WTC11 (cell line): ENCODE measurements at regions not wholly inside any gene's neighbourhood (a gene's known extent, or its start where the extent isn't known, plus 50 kb on each side); places are given as distances from the start of the nearest gene placed in this dataset.

Source experiments
- FOXJ3 ChIP-seq: sonication (generic); formaldehyde crosslinking; IDR thresholded peaks from 2 replicates; pipeline ENCODE4 v1.9.0; 2021; ENCODE audit warnings: missing genetic modification reagents, mild to moderate bottlenecking, borderline replicate concordance
- IRF2 ChIP-seq: sonication (generic); formaldehyde crosslinking; IDR thresholded peaks from 2 replicates; pipeline ENCODE4 v1.8.0; 2022; ENCODE audit warnings: low read depth, missing genetic modification reagents, borderline replicate concordance
- MYBL2 ChIP-seq: sonication (generic); formaldehyde crosslinking; IDR thresholded peaks from 2 replicates; pipeline ENCODE4 v1.8.1; 2023; ENCODE audit warnings: mild to moderate bottlenecking, moderate library complexity, missing genetic modification reagents
- NR2C2 ChIP-seq: sonication (generic); formaldehyde crosslinking; IDR thresholded peaks from 2 replicates; pipeline ENCODE4 v1.8.0; 2022; ENCODE audit warnings: mild to moderate bottlenecking, missing genetic modification reagents
- NR3C1 ChIP-seq: sonication (generic); formaldehyde crosslinking; conservative IDR thresholded peaks from 2 replicates; pipeline ENCODE4 v1.8.1; 2023; ENCODE audit warnings: low read depth, mild to moderate bottlenecking, missing genetic modification reagents
- PRRX2 ChIP-seq: fragments of 250-450 bp; sonication (Bioruptor Pico); IDR thresholded peaks from 2 replicates; pipeline ENCODE4 v1.8.0; 2021; ENCODE audit warnings: mild to moderate bottlenecking
- ZNF121 ChIP-seq: sonication (generic); formaldehyde crosslinking; IDR thresholded peaks from 2 replicates; pipeline ENCODE4 v1.8.0; 2023; ENCODE audit warnings: missing genetic modification reagents
- ZNF138 ChIP-seq: sonication (generic); formaldehyde crosslinking; conservative IDR thresholded peaks from 2 replicates; pipeline ENCODE4 v1.8.1; 2022; ENCODE audit warnings: mild to moderate bottlenecking, moderate library complexity, missing genetic modification reagents
- ZNF423 ChIP-seq: fragments of 250-450 bp; sonication (Bioruptor Pico); IDR thresholded peaks from 2 replicates; pipeline ENCODE4 v2.1.2; 2022; ENCODE audit warnings: mild to moderate bottlenecking, moderate library complexity
- TF ChIP-seq, protein P1 (sequence below): fragments of 200-600 bp; IDR thresholded peaks from 2 replicates; pipeline ENCODE4 v1.8.0; 2022; ENCODE audit warnings: antibody characterized with exemption
- TF ChIP-seq, protein P2 (sequence below): sonication (generic); formaldehyde crosslinking; IDR thresholded peaks from 2 replicates; pipeline ENCODE4 v1.8.0; 2023; ENCODE audit warnings: missing genetic modification reagents
- TF ChIP-seq, protein P3 (sequence below): sonication (generic); formaldehyde crosslinking; IDR thresholded peaks from 2 replicates; pipeline ENCODE4 v1.8.1; 2023; ENCODE audit warnings: mild to moderate bottlenecking, missing genetic modification reagents
- TF ChIP-seq, protein P4 (sequence below): sonication (generic); formaldehyde crosslinking; IDR thresholded peaks from 2 replicates; pipeline ENCODE4 v1.8.0; 2022; ENCODE audit warnings: mild to moderate bottlenecking, missing genetic modification reagents
- TF ChIP-seq, protein P5 (sequence below): sonication (generic); formaldehyde crosslinking; IDR thresholded peaks from 2 replicates; pipeline ENCODE4 v1.8.1; 2023; ENCODE audit warnings: mild to moderate bottlenecking, missing genetic modification reagents, moderate library complexity

DNA sequence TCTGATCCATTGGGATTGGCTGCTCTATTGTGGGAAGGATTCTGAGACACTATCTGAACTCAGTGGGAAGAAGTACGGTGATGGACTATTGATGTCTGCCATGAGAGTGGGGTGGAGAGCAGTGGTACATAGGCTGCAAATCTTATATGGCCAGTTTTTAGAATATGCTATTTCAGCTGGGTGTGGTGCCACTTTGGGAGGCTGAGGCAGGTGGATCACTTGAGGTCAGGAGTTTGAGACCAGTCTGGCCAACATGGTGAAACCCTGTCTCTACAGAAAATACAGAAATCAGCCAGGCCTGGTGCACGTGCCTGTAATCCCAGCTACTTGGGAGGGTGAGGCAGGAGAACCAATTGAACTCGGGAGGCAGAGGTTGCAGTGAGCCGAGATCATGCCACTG is 505.9 kb downstream of the MED13L start:
- TF ChIP-seq, protein P1, sequence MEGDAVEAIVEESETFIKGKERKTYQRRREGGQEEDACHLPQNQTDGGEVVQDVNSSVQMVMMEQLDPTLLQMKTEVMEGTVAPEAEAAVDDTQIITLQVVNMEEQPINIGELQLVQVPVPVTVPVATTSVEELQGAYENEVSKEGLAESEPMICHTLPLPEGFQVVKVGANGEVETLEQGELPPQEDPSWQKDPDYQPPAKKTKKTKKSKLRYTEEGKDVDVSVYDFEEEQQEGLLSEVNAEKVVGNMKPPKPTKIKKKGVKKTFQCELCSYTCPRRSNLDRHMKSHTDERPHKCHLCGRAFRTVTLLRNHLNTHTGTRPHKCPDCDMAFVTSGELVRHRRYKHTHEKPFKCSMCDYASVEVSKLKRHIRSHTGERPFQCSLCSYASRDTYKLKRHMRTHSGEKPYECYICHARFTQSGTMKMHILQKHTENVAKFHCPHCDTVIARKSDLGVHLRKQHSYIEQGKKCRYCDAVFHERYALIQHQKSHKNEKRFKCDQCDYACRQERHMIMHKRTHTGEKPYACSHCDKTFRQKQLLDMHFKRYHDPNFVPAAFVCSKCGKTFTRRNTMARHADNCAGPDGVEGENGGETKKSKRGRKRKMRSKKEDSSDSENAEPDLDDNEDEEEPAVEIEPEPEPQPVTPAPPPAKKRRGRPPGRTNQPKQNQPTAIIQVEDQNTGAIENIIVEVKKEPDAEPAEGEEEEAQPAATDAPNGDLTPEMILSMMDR: no peak
- TF ChIP-seq FOXJ3 (CRISPR knock-in tag) (no peak), ZNF423 (CRISPR knock-in tag) (no peak), ZNF138 (CRISPR knock-in tag) (no peak), PRRX2 (CRISPR knock-in tag) (no peak), MYBL2 (CRISPR knock-in tag) (no peak), IRF2 (CRISPR knock-in tag) (no peak), NR2C2 (no peak), ZNF121 (CRISPR knock-in tag) (no peak), NR3C1 (CRISPR knock-in tag) (no peak)
- TF ChIP-seq, protein P2, sequence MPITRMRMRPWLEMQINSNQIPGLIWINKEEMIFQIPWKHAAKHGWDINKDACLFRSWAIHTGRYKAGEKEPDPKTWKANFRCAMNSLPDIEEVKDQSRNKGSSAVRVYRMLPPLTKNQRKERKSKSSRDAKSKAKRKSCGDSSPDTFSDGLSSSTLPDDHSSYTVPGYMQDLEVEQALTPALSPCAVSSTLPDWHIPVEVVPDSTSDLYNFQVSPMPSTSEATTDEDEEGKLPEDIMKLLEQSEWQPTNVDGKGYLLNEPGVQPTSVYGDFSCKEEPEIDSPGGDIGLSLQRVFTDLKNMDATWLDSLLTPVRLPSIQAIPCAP (CRISPR knock-in tag): no peak
- TF ChIP-seq, protein P3, sequence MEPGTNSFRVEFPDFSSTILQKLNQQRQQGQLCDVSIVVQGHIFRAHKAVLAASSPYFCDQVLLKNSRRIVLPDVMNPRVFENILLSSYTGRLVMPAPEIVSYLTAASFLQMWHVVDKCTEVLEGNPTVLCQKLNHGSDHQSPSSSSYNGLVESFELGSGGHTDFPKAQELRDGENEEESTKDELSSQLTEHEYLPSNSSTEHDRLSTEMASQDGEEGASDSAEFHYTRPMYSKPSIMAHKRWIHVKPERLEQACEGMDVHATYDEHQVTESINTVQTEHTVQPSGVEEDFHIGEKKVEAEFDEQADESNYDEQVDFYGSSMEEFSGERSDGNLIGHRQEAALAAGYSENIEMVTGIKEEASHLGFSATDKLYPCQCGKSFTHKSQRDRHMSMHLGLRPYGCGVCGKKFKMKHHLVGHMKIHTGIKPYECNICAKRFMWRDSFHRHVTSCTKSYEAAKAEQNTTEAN: no peak
- TF ChIP-seq, protein P4, sequence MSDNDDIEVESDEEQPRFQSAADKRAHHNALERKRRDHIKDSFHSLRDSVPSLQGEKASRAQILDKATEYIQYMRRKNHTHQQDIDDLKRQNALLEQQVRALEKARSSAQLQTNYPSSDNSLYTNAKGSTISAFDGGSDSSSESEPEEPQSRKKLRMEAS (CRISPR knock-in tag): no peak
- TF ChIP-seq, protein P5, sequence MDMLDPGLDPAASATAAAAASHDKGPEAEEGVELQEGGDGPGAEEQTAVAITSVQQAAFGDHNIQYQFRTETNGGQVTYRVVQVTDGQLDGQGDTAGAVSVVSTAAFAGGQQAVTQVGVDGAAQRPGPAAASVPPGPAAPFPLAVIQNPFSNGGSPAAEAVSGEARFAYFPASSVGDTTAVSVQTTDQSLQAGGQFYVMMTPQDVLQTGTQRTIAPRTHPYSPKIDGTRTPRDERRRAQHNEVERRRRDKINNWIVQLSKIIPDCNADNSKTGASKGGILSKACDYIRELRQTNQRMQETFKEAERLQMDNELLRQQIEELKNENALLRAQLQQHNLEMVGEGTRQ (CRISPR knock-in tag): no peak
